Midbrain (tissue), 1 donor: ENCODE measurements at regions not wholly inside any gene's neighbourhood (a gene's known extent, or its start where the extent isn't known, plus 50 kb on each side); places are given as distances from the start of the nearest gene placed in this dataset.
A peak's percentile ranks its signal among the peaks of the same experiment; 100 is the strongest.

ENCODE experiments used
- DNase-seq: peaks from one replicate; lab custom pipeline; 2025; lab: John Stamatoyannopoulos, UW

DNA sequence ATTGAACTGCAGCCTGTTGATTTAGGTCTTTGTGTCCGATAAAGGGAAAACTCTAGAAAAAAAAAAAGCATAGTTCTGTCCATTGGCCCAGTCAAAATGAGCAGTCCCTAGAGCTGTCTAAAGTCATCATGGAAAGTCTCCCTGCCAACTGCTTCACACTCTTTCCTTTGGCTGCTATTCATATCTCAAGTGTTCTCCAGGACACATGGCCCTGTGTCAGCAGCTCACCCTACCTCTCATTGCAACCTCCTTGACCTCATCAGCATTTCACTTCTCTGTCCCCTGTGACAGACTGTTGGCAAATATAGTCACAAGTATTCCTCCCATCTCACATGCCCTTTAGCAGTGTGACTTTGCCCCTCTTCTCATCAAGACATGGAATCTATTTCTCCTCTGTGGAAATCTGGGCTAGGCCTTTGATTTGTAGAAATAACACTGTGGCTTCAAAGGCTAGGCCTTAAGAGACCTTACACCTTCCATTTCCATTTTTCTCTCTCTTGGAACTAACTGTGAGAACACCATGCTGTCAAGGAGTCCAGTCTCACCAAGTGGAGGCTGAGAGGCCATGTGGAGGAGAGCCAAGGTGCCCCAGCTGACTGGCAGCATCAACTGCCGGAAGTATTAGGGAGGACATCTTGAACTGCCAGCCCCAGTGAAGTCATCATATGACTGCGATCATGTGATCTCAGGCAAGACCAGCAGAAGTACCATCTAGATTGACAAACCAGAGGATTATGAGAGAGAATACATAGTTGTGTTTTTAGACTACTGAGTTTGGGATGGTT, 149.4 kb upstream of the TARS1 start:
- DNase-seq = no peak

DNA sequence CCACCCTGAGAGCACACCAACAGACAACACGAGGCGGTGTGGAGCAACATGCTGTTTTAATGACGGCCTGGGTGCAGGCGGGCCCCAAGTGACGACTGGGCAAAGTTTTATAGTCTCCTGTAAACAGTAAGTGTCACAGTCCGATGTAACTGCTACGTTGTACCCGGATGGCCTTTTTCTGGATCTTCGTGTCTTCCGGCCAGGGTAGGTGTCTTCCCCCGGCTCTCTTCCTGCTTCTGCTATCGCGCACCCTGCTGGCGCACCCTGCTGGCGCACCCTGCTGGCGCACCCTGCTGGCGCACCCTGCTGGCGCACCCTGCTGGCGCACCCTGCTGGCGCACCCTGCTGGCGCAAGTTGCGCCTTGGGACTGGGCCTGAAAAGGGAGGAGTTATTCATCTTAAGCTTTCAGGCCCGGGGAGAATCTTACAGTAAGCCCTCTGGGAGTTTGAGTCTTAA, 143.0 kb upstream of the TARS1 start:
- DNase-seq = no peak

DNA sequence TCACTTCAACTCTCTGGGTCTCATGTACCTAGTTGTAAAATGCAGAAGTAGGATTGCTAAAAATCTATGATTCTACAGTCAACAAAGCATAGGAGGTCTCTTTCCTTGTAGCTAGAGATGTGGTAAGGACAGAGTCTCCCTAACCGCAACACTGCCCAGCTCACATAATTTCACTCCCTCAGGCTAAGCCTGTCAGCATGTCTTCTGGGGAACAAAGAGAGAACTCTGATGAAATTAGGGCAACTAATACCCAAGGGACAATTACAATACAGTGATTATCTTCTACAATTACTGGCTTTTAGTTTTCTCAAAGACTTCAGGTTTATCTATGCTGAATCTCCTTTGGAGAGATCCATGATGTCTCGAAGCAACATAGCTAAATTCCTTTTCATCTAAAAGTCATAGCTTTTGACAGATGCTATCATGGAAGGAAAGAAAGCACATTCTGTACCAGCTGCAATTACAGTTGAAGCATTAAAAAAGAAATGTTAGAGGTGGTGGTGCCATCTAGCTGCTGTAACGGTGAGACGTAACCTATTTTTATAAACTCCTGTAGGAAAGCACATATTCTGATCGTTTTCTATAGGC, 141.1 kb upstream of the TARS1 start:
- peak; percentile 44 for DNase-seq

DNA sequence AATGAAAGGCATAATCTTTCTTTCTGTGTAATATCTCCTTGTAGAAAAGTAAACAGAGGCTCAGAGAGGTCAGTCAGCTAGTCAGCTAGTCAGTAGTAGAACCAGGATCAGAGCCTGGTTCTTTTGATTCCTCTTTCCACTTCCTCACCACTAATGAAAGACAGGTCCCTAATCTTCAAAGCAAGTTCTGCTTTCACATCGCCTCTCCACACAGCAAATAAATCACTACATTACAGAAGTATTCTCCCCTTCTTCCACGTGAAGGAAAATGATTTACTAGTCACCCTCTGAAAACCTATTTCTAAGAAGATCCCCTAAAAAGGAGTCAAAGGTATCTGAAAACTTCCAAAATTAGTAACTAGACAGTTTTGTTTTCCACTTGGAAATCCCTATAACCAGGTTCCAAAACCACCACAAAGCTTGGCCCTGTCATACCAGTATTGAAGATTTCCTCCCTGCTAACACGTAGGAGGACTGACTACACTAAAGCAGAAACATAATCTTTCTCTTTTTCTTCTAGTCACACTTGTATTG, 140.5 kb upstream of the TARS1 start:
- DNase-seq = peak; percentile 38

DNA sequence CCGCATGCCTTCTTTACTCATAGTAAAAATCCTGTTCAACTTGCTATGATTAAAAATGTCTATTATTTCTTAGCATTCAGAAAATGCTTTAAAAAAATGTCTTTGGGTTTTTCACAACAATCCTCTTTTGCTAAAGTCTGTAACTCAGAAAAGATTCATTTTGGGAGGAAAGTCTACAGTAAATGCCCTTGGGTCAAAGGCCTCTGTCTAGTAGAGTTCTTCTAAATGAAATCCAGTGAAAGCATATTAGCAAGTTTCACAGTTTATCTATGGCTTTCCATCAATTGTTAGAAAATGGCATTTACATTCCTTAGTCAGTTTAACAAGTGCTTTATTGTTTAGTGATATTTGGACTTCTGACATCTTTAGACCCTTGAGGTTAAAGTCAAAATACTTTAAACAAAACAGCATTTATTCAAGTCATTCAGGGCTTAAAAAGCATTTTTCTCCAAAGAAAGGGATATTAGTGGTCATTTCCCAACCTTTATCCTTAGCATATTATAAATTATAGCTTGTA, 137.1 kb upstream of the TARS1 start:
- DNase-seq = no peak

DNA sequence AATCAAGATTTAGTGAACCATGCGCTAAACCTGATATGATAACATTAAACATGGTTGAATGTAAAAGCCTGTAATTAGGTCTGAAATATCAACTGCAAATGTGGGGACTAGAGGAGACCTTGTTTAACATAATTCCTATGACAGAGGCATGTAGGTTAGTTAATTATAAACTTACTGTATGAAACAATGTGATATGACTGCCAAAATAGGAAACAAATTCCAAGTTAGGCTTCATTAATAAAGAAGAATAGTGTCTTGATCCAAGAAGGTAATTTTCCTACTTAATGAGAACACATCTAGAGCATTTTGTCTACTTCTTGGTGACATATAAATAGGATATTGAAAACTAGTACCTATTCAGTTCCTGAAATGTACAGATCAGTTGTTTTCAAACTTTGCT, 136.2 kb upstream of the TARS1 start:
- no peak for DNase-seq

DNA sequence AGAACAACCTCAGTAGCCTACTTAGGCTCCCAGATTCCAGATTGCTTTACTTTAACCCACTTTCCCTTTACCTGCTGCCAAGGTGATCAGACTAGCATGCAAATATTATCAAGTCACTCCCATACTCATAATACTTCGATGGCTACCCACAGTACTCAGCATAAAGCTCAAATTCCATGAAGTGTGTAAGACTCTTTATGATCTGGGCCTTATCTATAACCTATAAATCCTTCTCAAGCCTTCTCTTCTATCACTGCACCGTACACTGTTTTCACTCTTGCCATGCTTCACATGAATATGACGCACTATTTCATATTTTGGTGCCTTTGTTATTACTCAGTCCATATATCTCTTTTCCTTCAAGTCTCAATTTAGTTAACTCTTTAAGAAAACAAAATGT, 135.2 kb upstream of the TARS1 start:
- no peak for DNase-seq

DNA sequence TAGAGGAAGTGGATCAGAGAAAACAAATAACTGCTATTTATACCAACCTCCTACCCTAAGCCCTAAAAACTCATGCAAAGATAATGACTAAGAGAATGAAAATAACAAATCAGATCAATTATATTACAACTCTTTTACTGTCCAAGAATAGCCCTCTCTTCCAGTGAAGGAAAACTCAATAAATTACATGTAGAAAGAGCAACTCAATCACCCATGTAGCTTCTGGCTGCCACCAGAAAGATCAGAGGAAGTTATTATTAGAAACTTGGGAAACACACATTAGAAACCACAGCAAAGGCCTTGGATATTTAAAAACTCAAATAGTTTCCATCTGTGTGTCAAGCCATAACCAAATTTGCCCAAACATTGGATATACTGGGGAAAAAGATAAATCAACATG, 134.0 kb upstream of the TARS1 start:
- no peak for DNase-seq

DNA sequence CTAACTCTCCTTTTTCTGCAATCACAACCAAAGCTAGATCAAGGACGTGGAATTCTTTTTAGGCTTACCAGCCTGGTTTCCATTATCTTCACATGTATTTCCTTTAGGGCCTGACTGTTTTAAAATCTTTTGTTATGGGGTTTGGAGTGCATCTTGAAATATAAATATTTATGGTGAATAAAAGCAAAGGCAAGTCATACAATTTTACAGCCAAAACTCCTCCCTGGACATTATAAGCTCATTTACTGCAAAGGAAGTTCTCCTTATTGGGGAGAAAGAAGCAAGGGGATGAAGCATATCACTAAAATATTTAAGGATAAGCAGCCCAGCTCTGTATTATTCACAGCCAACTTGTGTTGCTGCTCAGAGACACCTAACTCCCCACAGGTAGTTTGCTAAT, 132.2 kb upstream of the TARS1 start:
- no peak for DNase-seq

DNA sequence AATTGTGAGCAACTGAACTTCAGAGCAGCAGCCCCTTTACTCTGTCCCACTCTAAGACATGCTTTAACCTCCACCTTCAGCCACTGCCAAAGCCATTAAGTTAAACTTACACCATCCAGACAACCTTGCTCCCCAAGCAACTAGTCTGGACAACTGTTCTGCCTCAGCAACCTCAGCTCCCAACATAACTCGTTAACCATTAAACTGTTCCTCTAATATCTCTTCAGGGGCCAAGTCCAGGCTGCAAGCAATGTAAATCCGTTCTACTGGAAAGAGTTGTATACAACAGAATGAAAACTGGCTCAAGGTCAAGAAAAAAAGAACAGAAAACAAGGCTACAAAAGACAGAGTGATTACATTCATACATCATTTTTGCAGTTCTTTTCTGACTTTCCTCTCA, 131.7 kb upstream of the TARS1 start:
- DNase-seq = no peak

DNA sequence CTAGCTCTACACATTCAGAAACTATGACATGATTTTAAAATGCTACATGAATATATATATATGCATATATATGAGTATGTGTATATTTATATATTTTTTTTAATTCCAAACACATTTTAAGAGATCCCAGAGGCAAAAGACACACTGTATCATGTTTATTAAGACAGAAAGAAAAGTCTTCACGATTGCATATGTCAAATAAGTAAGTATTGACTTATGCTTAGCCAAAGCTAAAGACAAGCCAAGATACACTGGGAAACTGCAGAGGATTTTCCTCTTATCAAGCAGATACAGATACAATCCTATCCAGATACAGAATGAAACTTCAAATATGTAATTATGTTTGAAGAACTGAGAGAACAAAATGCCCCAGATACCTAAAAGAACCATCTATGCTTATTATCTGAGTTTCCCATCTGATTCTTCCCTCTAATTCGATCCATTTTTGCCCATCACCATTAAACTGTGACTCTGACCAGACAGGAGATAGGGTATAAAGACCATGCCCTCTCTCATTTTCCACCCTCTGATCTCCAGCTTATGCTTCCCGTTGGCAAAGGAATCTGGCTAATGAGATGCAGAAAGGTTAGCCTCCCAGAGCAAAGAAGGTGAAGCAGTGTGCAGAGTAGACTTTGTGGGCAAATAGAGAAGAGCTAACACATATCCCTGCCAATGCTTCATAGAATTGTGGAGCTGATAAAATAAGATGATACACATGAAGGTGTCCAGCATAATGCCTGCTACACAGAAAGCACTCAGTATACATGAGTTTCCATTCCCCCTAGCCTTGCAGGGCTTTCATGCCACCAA, 131.0 kb upstream of the TARS1 start:
- no peak for DNase-seq

DNA sequence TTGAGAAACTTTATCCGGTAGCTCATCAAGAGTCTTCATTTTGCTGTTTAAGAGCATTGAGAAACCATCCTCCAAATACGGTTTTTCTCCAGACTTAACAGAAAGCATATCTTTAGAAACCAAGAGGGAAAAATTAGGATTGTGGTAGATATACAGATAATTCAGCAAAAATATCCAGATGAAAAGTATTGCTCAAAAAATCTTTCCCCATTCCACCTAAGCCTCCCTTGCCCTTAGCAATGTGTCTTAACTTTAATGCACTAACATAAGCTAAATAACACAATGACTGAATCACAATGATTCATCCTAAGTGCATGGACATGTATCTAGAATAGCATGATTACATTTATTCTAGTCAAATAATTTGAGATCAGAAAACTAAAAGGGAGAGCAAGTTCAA, 130.3 kb upstream of the TARS1 start:
- no peak for DNase-seq

DNA sequence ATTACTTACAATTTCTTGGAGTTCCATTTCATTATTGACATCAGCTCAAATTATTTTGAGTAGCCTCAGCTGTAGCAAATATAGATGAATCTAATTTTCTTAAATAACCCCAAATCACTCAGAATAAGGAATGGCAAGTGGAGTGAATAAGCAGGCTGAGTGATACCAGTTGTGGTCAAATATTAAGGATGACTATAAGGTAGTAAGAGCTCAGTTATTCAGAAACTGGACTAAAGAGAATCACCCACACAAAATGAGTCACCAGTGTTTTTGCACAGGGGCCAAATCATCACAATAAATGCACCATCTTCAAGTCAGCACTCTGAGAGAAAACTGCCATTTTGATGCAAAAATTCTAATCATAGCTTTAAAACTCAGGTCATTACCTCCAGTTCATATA, 128.9 kb upstream of the TARS1 start:
- no peak for DNase-seq

DNA sequence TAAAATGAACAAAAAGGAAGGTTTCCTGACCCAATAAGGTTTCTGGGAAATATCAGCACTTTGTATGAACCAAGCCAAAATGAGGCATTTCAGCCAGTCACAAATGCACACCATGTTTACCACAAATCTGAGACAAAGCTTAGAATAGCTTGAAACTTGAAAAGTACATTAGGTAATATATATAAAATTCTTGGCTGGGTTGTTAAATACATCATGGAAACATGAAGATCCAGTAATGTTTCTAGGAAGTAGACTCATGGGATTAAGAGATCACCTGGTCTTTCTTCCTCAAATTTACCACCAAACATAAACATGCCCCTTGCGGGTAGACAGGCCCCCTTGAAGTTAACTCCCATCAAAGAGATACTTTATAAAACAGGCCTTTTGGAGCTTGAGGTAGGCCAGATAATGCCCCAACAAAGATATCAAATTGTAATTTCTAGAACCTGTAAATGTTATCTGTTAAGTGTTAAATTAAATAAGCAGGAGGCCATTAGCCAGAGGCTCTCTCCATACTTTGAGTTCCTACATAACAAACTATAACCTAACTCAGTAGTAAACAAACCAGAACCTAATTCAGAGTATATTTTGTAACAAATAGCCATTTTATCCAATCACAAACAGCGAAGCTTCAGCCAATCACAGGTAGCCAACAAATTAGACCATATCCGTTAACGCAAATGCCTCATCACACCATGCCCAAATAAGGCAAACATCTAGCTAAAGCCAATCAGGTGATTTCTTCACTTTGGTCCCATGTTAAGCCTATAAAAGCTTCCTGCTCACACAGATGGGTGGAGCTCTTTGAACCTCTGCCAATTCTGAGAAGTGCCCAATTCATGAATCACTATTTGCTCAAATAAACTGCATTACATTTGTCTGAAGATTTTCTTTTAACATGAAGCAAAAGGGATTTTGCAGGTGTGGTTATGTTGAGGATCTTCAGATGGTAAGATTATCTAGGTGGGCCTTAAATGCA, 127.9 kb upstream of the TARS1 start:
- no peak for DNase-seq

DNA sequence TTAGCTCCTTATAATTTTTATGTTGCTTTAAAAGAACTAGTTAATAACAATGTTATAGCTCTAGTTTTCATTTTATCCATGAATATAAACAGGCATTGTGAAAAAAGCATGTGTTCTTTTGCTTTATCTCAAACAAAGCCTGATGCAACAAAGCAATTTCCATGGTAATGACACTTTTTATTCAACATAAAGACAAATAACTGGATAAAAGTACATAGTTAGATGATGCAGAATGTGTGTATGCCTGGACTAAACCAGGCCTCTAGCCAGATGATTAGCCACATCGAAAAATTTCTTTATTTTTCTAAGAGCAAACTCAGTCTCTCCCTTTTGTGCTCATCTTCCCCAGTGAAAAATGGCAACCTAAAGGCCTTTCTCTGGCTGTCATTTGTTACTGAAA, 125.6 kb upstream of the TARS1 start:
- no peak for DNase-seq

DNA sequence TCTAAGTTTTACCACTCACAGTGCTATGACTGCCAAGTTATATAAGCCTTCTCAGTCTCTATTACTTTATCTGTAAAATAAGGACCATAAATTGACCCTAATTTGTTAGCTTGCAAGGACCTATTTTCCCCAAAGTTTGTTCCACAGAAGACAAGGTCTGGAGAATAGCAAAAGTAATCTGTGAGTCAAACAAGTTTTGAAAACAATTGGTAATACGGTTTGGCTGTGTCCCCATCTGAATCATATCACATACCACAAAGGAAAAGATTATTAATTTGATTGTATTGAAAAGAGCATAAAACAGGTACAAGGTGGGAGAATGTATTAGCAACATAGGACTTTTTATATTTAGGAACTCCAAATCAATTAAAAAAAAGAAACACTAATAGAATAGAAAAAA, 124.0 kb upstream of the TARS1 start:
- no peak for DNase-seq

DNA sequence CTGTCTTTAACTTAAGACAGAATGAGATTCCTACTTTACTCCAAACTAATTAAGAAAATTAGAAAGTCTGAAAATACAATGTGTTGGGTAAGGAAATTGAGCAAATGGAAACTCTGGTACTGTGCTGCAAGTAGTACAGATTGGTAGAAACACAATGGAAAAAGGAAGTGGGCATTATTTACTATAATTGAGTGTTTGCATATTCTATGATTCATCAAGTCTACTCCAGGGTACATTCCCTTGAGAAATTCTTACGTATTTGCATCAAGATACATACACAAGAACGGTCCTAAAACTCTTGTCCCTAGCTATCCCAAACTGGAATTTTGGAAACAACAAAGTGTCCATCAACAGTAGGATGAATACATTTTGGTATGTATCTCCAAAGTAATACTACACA, 123.5 kb upstream of the TARS1 start:
- DNase-seq = no peak

DNA sequence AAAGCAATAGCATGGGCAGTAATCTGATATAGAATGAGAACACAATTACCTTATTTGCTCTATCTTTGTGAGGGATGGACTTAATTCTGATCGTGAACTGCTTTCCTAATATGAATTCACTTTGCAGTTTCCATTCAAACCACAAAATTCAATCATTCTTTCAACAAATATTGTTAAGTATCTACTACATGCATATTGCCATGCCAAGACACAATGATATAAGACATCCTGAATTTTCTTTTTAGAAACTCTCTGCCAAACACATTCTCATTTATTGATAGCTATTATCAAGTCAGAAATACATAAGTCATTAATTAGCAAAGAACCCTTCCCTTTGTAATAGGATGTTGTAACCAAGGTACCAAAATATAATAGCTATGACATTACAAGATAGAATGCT, 121.6 kb upstream of the TARS1 start:
- no peak for DNase-seq

DNA sequence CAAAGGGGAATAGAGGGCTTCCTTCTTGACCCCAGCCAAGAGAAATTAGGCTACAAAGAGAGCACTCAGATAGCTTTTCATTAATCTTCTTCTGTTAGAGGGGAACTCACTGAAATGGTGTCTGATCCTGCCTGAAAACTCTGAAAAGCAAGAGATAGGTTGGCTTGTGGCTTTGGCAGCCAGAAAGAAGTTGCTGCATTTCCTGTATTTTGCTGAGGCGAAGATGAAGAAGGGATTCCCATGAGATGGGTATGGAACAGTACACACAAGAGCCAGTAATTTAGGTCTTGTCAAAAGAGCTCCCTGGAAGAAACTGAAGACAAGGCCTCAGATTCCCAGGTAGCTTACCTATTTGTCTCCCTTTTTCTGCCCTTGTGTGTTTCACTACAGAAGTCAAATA, 120.9 kb upstream of the TARS1 start:
- DNase-seq = no peak

DNA sequence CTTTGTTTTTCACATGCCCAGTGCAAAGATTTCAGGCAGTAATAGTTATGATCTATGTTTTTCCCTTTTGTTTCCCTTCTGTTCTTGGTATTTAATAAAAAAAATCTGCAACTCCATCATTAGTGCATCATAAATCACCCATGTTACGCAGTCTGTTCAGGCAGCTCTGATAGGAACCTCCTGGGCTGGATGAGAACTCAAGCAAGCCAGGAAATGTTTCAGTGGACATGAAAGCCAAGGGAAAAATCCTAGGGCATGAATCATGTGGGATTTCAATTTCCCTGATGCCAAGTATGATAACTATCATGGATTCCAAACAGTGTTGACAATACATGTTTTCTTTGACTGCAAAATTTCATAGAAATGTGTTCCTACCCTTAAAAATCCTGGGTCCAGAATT, 119.7 kb upstream of the TARS1 start:
- no peak for DNase-seq

DNA sequence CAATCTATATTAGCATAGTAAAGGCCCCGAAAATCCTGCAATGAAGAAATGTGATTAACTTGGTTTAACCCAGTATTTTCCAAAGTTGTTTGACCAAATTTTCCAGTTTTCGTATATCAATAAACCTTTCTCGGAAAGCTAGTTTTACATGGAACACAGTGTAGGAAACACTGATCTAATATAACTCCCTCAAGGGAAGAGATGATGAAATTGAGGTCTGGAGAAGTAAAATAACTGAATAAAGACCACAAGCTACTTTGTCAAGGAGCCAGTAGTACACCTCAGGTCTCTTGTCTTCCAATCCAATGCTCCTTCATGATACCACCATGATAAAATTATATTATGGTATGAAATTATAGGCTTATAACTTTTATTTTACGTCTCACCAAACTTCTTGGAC, 118.1 kb upstream of the TARS1 start:
- DNase-seq = no peak
